Erythroblast (primary cell): ENCODE measurements at regions not wholly inside any gene's neighbourhood (a gene's known extent, or its start where the extent isn't known, plus 50 kb on each side); places are given as distances from the start of the nearest gene placed in this dataset.

Experiments used
- DNase-seq, 2 experiments: peaks; one replicate each; lab custom pipeline; 2025; lab: John Stamatoyannopoulos, UW
- GATA1 ChIP-seq: IDR thresholded peaks from 2 replicates; pipeline ENCODE4 v1.6.1; 2011; ENCODE audit warnings: low read depth, mild to moderate bottlenecking, control low read depth, low read length, moderate library complexity
- POLR2A ChIP-seq: IDR thresholded peaks from 2 replicates; pipeline ENCODE4 v1.6.1; 2011; ENCODE audit warnings: mild to moderate bottlenecking, low read length

DNA sequence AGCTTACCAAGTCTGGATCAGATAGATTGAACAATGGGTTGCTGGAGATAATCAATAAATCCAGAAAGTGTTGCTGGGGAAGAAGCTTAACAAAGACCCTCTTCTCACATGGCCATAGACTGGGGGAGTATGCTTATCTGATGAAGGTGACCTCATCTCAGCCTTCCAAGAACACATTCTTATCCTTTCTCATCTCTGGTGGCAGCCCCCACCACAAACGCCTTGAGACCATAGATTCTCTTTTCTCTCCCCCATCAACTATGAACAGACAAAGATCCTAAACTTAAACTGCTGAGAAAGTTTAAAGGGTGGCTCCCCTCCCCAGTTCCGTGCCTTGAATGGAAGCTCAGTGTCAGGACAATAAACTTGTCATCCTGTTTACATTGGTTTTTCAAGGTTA, 428.7 kb upstream of the TRIB2 start:
- TF ChIP-seq POLR2A (no peak), GATA1 (no peak)

DNA sequence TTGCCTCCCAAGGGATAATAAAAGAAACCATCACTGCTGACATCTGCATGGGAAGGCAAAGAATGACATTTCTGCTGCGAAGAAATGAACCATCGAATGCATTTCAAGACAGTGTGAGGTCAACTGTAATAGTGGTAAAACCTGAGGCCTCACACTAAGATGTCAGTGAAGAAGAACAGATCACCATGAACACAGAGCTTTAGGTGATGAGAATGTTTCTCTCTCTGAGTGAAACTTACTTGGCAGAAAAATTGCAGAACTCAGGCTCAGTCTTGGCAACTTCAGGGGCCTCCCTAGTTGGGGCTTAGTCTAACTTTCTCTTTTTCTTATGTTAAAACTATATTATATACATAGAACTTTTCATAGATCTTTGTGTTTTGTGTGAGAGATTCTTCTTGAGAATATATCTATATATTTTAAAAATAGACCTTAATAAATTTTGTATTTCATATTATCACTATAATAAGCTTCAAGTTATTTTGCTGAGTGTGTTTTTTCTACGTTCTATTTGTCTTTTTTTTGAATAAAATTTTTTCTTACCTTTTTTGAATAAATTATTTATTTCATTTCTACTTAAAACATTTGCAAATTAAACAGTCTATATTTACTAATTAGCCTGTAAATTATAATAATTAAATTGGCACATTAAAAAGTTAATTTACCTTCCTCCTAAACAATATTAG, 427.5 kb upstream of the TRIB2 start:
- TF ChIP-seq GATA1 (no peak), POLR2A (no peak)
- no peak for DNase-seq

More for the DNA sequence above, 428.7 kb upstream of the TRIB2 start:
- DNase-seq: peak; percentile 14 to 72

DNA sequence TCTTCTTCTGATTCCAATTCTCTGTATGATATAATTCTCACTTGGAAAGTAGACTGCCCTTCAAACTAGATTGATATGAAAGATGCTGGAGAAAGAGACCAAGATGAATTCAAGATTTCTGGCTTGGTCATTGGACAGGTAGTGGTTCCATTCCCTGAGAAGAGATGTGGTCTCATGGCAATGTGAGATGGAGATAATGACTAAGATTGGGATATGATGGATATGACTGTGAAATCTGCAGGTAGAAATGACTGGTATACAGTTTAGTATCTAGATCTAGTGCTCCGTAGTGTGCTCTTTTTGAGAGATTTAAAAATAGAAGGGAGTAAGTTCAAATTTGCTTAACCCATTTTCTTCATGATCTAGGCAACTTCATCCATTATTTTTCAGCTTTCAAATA, 425.4 kb upstream of the TRIB2 start:
- TF ChIP-seq POLR2A: no peak
- TF ChIP-seq GATA1: no peak
- DNase-seq: no peak

DNA sequence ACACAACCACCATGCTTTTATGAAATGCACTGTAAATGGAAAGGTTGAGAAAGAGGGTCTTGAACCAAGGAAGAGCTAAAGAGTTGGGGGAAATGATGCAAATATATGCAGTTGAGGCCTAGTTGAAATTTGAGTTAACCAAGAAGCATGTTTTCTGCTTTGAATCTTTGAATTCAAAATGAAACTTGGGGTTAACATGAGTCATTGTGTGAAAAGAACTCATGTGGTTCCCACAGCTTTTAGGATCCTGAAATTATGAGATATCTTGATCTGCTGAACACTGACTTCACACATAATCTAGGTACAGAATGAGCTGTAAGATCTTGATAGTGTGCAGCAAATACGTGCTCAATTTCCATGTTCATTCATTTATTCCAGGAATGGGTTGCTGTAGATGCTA, 422.9 kb upstream of the TRIB2 start:
- peak in 1 of 2 experiments; percentile 37 for DNase-seq
- TF ChIP-seq POLR2A: no peak
- TF ChIP-seq GATA1: no peak

DNA sequence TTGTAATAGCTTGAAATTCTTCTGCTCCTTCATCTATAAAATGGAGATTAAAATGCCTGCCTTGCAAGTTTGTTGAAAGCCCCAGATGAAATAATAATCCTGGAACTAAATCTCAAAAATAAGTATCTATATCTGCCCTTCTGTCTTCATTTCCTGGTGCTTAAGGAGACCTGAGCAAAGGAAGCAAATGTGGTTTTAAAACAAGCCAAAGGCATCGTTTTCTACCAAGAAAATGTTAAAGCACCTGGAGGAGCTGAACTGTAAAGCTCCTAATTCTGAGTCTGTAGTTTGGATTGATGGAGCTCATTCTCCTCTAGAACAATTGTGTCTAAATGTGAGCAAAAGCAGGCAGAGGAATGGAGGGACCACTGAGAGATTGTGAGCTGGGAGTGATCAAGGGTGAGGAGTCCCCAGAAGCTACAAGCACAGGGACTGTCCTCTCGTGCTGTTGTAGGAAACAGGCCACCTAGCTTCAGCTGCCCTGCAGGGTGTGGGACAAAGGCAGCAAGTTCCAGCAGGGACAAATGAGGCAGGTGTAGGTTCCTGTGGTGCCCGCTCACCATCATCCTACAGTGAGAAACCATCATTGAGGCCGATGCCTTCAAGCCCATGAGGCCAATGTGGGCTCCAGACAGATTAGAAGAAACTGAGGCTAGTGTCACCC, 420.7 kb upstream of the TRIB2 start:
- no peak for TF ChIP-seq POLR2A
- TF ChIP-seq GATA1: no peak
- no peak for DNase-seq

DNA sequence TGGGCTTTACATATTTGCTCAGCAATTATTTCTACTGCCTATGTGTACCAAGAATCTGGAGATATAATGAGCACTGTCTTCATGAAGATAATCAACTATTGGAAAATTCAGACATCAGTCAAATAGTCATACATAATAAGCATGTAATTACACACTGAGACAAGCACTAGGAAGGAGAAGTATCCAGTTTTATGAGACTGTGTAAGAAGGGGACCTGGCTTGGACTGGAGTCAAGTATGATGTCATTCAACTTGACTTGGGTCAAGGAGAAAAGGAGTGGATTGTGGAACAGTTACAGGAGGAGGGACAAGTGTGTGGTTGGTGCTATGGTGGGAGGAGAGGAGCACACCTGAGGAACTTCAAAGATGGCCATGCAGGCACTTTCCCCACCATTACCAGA, 419.8 kb upstream of the TRIB2 start:
- no peak for TF ChIP-seq GATA1
- TF ChIP-seq POLR2A: no peak
- DNase-seq: no peak

DNA sequence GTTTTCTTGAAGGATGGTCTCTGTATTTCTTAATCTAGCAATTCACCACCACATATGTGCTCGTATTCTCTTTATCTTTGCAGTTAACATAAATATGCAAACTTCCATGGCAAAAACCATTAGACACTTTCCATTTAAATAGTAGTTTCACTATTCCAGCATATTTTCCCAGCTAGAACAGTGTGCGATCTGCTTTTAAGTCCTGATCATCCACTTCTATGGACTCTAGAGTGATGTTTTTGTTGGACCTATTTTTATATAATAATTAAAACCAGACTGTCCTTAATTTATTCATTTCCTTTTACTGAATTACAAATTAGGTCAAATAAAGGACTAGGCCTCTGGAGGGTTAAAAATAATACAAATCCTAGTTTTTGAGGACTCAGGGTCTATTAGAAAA, 418.4 kb upstream of the TRIB2 start:
- no peak for DNase-seq
- TF ChIP-seq GATA1: no peak
- no peak for TF ChIP-seq POLR2A

DNA sequence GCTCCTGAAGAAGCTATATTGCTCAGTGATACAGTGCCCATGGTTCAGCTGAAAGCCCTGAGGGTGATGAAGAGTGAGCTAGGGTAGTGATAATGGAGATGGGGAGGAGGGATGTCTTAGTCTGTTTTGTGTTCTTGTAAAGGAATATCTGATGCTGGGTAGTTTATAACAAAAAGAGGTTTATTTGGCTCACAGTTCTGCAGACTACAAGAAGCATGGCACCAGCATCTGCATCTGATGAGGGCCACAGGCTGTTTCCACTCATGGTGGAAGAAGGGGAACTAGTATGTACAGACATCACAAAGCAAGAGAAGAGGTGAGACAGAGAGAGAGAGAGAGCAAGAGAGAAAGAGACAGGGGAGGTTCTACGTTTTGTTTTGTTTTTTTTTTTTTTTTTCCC, 417.3 kb upstream of the TRIB2 start:
- TF ChIP-seq GATA1 (no peak), POLR2A (no peak)
- no peak for DNase-seq

DNA sequence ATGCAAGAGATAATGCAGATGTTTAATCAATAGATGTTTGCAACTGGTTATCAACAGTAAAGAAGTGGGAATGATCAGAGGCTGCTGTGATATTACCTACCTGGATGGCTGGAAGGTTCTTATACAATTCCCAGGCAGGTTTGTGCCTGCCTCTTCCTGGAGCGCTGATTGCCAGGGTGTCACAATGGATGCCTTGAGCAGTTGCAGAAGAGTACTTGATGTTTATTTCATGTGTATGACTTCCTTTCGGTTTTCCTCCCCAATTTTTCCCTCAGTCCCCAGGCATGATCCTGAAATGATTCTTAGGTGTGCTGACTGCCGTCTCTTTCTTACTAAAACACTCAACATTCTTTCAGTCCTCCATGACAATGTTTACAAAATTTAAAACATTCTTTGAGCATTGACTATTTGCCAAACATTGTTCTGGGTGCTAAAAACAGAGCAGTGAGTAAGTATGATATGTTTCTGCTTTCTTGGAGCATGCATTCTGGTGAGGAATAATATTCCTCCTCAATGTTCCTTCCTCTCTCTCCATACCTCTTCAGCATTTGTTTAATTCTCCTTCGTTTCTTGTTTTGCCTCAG, 416.6 kb upstream of the TRIB2 start:
- no peak for TF ChIP-seq POLR2A
- no peak for TF ChIP-seq GATA1

DNA sequence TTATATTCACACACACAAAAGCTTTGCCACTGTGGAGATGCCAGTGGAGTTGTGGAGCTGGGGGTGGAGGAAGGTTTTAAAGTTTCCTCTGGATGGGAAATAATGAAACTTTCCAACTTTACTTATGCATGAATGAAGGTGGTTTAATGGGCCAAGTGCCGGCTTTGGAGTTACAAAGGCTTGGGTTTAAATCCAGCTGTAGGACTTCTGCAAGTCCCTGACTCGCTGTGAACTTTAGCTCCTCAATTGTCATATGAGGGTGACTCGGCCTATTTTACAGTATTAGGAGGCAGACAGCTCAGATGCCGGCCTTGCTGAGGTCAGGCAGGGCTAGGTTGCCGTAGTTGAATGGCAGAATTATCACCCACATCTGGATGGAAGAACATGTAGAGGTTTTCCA, 415.8 kb upstream of the TRIB2 start:
- DNase-seq: no peak
- TF ChIP-seq POLR2A (no peak), GATA1 (no peak)

More for the DNA sequence above, 416.6 kb upstream of the TRIB2 start:
- no peak for DNase-seq

DNA sequence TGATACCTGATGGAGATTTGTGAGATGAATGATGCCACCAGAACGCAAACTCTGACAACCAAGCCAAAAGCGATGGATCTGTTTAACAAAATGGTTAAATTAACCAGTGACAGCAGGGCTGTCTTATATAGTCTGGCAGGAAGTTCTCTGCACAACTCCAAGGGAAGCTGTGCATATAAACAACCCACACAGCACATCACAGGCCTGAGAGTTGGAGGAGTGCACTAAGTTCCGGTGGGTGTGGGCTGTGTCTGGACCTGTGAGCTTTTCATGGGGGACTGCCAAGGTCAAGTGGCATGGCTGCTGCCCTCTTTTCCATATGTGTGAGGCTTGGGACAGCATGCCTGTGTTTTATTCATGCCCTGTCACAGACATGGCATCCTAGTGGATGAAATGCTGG, 414.6 kb upstream of the TRIB2 start:
- no peak for TF ChIP-seq POLR2A
- no peak for TF ChIP-seq GATA1

DNA sequence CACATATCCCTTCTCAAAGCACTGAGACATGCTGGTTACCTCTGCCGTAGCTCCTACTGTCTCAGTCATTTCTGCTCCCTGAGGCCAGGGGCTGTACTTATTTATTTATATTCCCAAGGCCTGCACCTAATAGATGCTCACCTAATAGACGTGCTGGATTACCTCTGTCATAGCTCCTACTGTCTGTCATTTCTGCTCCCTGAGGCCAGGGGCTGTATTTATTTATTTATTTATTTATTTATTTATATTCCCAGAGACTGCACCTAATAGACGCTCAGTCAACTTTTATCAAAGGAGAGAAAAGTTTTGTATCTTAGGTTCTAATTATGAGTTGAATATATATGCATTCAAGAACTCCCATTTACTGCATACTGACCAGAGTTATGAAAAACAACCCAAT, 414.0 kb upstream of the TRIB2 start:
- no peak for DNase-seq
- TF ChIP-seq POLR2A (no peak), GATA1 (no peak)

More for the DNA sequence above, 414.6 kb upstream of the TRIB2 start:
- DNase-seq: no peak

DNA sequence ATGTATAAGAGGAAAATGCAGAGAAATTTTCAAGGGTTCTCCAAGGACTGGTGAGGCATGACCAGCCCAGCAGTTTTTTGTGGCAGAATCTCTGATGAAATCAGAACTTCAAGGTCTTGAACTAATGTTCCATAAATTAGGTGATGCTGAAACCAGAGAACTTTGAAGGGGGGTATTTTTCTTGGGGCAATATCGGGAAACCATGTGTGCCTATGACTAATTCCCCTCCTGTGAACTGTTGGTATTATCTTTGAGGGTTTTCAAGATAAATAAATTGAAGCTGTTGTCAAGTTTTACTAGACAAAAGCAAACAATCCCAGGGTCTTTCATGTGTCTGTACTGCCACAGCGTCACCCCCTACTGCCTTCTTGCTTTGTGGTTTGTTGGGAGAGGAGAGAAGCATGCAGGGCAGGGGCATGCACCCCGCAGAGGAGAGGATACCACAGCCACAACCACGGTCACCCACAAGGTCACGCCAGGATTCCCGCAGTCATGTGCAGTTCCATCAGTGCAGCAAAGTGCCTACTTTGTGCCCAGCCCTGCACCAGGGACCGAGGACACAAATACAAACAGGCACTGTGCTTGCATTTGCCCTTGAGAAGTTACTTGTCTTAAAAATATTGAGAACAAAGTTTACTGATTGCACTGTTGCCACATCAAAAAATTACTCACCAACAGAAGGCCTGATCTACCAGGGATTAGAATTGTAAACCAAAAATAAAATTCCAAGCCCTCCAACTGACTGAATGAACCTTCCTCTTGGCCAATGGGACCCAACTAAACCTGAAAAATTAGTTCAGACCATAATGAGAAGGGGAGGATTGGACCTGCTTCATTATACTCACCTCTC, 413.3 kb upstream of the TRIB2 start:
- DNase-seq: no peak
- TF ChIP-seq POLR2A: no peak
